GM12865 (cell line): ENCODE measurements at regions not wholly inside any gene's neighbourhood (a gene's known extent, or its start where the extent isn't known, plus 50 kb on each side); places are given as distances from the start of the nearest gene placed in this dataset.

Experiments used
- DNase-seq: peaks from one replicate; pipeline ENCODE4 v3.0.0; 2010; ENCODE audit warnings: low read depth
- H3K4me3 ChIP-seq: 2 replicates; pipeline ENCODE4 v1.5.1; 2011; ENCODE audit warnings: mild to moderate bottlenecking, low read depth, low read length, control low read depth
- TF ChIP-seq, protein P1 (sequence below): IDR thresholded peaks from 2 replicates; pipeline ENCODE4 v1.5.1; 2011; ENCODE audit warnings: low read length, control low read depth, low read depth, inconsistent platforms; ENCODE audit not compliant: insufficient read depth; ENCODE audit errors: missing control alignments

DNA sequence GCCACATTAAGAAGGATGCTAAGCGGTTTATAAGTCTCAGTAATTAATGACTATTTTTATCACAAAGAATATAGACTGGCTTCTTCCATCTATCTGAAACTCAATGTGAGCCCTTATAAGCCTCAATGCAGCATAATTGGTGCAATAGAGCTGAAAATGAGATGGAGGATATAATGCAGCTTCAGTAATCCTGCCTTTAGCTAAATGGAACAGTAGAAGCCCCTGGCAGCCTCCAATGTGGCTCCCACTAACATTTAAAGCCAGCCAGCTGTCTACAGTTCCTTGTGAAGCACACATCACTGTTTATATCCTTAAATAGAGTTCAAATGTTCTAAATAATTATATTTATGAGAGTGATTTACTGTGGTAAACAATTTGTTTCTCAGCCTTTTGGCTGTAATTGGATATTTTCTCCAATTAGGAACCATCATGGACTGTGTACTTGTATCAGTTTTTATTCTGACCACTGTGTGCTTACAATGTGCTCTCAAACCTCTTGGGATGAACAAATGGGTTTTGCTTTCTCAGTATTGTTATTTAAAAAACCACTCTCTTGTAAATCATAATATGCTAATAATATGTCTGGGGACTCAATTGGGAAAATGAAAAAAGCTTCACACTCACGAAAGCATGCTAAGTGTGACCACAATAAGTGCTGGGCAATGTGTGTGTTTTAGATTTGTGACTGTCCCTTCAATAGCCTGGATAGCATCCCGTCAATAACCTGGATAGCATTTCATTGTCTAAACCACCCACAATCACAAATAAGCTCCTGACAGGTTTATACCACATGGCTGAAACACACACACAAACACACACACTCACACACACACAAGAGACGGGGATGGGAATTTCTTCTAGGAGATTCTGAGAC lies 366.6 kb downstream of the GBE1 start:
- no peak overlapping the region for H3K4me3 ChIP-seq
- TF ChIP-seq, protein P1, sequence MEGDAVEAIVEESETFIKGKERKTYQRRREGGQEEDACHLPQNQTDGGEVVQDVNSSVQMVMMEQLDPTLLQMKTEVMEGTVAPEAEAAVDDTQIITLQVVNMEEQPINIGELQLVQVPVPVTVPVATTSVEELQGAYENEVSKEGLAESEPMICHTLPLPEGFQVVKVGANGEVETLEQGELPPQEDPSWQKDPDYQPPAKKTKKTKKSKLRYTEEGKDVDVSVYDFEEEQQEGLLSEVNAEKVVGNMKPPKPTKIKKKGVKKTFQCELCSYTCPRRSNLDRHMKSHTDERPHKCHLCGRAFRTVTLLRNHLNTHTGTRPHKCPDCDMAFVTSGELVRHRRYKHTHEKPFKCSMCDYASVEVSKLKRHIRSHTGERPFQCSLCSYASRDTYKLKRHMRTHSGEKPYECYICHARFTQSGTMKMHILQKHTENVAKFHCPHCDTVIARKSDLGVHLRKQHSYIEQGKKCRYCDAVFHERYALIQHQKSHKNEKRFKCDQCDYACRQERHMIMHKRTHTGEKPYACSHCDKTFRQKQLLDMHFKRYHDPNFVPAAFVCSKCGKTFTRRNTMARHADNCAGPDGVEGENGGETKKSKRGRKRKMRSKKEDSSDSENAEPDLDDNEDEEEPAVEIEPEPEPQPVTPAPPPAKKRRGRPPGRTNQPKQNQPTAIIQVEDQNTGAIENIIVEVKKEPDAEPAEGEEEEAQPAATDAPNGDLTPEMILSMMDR: no peak
- no peak for DNase-seq

DNA sequence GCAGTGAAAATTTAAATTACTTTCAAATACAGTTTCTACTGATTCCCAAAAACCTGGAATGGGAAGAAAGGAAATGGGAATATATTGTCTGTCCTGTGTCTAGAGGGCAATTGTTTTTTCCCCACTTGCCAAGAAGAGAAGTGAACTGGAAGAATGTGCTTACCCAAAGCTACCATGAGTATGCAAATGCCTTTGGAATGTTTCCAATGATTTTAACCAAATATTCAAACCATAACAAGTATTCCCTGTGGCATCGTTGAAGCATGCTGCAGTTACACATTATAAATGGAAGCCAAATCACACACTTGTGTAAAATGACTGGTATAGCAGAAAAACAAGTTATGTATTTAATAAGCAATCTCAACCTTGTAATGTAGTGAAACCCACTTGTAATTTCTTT lies 368.2 kb downstream of the GBE1 start:
- H3K4me3 ChIP-seq: no peak overlapping the region
- TF ChIP-seq, protein P1: no peak
- DNase-seq: no peak

DNA sequence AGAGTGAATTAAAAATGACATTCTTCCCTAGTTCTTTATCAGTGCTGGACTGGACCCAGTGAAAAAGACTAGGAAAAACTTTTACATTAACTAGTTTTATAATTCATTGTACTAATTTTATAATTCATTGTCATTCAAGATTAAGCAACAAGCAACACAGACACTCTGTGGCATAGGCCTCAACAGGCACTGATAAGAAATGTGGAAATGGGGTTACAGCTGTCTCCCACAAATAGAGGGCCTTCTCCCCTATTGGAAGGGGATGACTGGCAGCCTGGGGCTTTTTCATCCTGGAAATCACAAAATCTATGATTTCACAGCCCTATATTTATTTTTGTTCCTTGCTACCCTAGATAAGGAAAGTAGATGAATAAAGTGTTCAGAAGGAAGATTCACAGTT lies 370.6 kb downstream of the GBE1 start:
- no peak for DNase-seq
- no peak overlapping the region for H3K4me3 ChIP-seq
- TF ChIP-seq, protein P1: no peak

DNA sequence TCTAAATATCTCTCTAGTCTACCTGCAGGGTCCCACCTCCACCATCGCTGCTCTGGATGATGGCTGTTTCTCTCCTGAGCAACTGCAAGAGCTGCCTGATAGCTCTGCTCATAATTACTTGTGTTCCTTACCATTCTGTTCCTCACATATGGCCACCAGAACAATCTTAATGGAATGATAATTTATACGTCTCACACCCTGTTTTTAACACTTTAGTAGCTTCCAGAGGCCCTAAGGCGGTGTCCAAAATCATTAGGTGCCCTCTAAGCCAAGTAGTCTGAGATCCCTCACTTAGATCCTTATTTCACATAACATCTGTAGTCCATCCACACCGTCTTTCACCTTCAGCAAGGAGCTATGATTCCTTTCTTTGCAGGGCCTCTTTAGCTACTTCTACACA lies 373.3 kb downstream of the GBE1 start:
- TF ChIP-seq, protein P1: no peak
- DNase-seq: no peak
- H3K4me3 ChIP-seq: no peak overlapping the region

DNA sequence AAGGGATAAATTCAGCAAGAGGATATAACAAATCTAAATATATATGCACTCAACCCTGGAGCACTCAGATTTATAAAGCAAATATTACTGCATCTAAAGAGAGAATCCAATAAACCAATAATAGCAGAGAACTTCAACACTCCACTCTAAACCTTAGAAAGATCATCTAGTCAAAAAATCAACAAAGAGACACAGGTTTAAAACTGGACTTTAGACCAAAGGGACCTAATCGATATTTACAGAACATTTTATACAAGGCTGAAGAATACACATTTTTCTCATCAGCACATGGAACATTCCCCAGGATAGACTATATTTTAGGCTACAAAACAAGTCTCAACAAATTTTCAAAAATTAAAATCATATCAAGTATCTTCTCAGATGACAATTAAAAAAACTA lies 379.0 kb downstream of the GBE1 start:
- TF ChIP-seq, protein P1: no peak
- DNase-seq: no peak
- H3K4me3 ChIP-seq: no peak overlapping the region

DNA sequence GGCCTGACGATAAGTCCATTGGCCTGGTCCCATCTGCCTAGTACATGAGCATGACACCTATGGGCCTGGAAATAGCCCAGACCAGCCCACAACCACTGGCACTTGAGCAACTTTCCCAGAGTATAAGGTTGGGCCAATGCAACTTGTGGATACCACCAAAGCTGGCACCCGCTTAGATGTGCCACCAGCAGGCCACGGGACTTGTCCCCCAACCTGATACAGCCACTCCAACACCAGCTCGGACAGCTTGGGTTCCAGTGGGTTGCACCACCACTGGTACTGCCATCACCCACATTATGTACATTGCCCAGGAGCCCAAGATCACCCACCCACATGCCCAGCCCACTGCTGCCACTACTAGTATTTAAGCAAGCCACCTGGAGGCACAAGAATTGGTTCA lies 381.2 kb downstream of the GBE1 start:
- no peak for DNase-seq
- H3K4me3 ChIP-seq: no peak overlapping the region
- TF ChIP-seq, protein P1: no peak

DNA sequence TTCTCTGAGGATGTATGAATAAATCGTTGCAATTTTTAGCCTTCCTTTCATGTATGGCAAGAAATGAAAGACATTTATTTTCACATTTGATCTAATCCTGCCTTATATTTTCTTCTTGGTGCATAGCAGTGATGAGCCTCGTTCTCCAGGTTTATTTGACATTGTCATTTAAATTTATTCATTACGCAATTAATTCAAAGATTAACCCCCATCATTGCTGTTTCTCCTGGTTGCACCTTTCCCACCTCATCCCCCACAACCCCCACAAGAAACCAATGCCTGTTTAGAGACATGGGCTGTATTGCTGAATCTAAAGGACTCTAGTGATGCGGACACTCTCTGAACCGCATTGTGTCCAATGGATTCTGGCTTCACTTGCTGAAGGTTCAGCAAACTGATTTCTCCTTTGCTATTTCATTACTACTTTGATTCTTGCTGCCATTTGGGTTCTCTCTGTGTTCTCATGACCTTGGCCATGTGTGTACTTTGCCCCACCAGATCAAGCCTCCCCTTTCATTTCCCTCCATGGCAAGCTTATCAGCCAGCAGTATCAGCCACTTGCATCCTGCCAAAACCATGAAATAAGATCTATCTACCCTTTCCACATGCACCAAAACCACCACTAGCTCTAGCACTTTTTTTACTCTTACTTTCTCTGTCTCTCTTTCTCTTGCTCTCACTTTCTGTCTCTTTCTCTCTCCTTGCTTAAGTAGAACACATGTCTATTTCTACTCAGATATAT lies 382.7 kb downstream of the GBE1 start:
- no peak for DNase-seq
- H3K4me3 ChIP-seq: no peak overlapping the region
- TF ChIP-seq, protein P1: no peak
